ENCODE measurements at regions not wholly inside any gene's neighbourhood (a gene's known extent, or its start where the extent isn't known, plus 50 kb on each side); places are given as distances from the start of the nearest gene placed in this dataset.

DNA sequence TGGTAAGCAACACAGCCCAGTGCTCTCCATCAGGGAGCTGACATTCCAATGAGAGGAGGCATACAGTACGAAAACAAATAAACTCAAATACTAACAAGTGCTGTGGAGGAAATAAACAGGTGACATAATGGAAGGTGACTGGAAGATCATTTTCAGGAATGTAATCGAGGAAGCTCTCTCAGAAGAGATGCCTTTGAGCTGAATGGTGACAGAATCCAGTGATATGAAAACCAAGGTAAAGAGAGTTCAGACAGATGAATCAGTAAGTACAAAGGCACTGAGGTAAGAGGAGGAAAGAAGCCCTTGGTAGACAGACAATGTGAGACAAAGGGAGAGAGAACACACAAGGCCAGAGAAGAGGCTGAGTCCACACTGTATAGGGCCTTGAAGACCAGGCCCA lies 252.1 kb downstream of the LRATD1 start:
- Mint-ChIP-seq H3K4me3 (no peak overlapping the region), H3K27me3 (ENCODE audit: insufficient read depth, low read depth, poor library complexity) (no peaks in the 10 kb centered on the region), H3K36me3 (ENCODE audit: low read depth) (no peaks in the 10 kb centered on the region), H3K4me1 (peaks cover 4% of the 10 kb centered on the region; the same call in 2 of the 3 replicates), H3K9me3 (no peaks in the 10 kb centered on the region), H3K27ac (no peak overlapping the region)
- H3K4me1 ChIP-seq (ENCODE audit: insufficient read depth) = no peaks in the 10 kb centered on the region
- no peak for DNase-seq (ENCODE audit: low spot score)
- no peak overlapping the region for H3K27ac ChIP-seq (ENCODE audit: low read depth)
- no peaks in the 10 kb centered on the region for H3K27me3 ChIP-seq (ENCODE audit: insufficient read depth)
- no peak for ATAC-seq
- no peaks in the 10 kb centered on the region for H3F3A ChIP-seq (replicated peaks; ENCODE audit: low read depth)
- no peaks in the 10 kb centered on the region for H4K20me1 ChIP-seq (replicated peaks; ENCODE audit: insufficient read depth)
- no peaks in the 10 kb centered on the region for H3K9me2 ChIP-seq (ENCODE audit: insufficient read depth)
- H2AFZ ChIP-seq = no peak overlapping the region
- H3K4me2 ChIP-seq = no peak overlapping the region
- H3K79me2 ChIP-seq (replicated peaks; ENCODE audit: insufficient read depth) = no peaks in the 10 kb centered on the region
- TF ChIP-seq CREB1 (CRISPR knock-in tag; IDR thresholded peaks at IDR 0.05; ENCODE audit: low read depth) (no peak), JUNB (IDR thresholded peaks at IDR 0.05; ENCODE audit: unreplicated experiment) (no peak), REST (IDR thresholded peaks at IDR 0.05; ENCODE audit: unreplicated experiment) (no peak), STAT1 (IDR thresholded peaks at IDR 0.05; ENCODE audit: unreplicated experiment) (no peak), ZNF114 (CRISPR knock-in tag; IDR thresholded peaks at IDR 0.05) (no peak), POLR2AphosphoS5 (IDR thresholded peaks at IDR 0.05; ENCODE audit: low read depth) (no peak), ZNF331 (CRISPR knock-in tag; IDR thresholded peaks at IDR 0.05; ENCODE audit: low read depth) (no peak), EZH2 (IDR thresholded peaks at IDR 0.05; ENCODE audit: low read depth, unreplicated experiment) (no peak), NANOG (IDR thresholded peaks at IDR 0.05; ENCODE audit: borderline replicate concordance) (no peak), EZH2phosphoT487 (IDR thresholded peaks at IDR 0.05; ENCODE audit: unreplicated experiment) (no peak)
- TF ChIP-seq, protein P1, sequence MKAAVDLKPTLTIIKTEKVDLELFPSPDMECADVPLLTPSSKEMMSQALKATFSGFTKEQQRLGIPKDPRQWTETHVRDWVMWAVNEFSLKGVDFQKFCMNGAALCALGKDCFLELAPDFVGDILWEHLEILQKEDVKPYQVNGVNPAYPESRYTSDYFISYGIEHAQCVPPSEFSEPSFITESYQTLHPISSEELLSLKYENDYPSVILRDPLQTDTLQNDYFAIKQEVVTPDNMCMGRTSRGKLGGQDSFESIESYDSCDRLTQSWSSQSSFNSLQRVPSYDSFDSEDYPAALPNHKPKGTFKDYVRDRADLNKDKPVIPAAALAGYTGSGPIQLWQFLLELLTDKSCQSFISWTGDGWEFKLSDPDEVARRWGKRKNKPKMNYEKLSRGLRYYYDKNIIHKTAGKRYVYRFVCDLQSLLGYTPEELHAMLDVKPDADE (IDR thresholded peaks at IDR 0.05) = no peak
- TF ChIP-seq, protein P2, sequence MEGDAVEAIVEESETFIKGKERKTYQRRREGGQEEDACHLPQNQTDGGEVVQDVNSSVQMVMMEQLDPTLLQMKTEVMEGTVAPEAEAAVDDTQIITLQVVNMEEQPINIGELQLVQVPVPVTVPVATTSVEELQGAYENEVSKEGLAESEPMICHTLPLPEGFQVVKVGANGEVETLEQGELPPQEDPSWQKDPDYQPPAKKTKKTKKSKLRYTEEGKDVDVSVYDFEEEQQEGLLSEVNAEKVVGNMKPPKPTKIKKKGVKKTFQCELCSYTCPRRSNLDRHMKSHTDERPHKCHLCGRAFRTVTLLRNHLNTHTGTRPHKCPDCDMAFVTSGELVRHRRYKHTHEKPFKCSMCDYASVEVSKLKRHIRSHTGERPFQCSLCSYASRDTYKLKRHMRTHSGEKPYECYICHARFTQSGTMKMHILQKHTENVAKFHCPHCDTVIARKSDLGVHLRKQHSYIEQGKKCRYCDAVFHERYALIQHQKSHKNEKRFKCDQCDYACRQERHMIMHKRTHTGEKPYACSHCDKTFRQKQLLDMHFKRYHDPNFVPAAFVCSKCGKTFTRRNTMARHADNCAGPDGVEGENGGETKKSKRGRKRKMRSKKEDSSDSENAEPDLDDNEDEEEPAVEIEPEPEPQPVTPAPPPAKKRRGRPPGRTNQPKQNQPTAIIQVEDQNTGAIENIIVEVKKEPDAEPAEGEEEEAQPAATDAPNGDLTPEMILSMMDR (conservative IDR thresholded peaks at IDR 0.05; ENCODE audit: low read depth in 2 of 2) = no peak
- TF ChIP-seq, protein P3, sequence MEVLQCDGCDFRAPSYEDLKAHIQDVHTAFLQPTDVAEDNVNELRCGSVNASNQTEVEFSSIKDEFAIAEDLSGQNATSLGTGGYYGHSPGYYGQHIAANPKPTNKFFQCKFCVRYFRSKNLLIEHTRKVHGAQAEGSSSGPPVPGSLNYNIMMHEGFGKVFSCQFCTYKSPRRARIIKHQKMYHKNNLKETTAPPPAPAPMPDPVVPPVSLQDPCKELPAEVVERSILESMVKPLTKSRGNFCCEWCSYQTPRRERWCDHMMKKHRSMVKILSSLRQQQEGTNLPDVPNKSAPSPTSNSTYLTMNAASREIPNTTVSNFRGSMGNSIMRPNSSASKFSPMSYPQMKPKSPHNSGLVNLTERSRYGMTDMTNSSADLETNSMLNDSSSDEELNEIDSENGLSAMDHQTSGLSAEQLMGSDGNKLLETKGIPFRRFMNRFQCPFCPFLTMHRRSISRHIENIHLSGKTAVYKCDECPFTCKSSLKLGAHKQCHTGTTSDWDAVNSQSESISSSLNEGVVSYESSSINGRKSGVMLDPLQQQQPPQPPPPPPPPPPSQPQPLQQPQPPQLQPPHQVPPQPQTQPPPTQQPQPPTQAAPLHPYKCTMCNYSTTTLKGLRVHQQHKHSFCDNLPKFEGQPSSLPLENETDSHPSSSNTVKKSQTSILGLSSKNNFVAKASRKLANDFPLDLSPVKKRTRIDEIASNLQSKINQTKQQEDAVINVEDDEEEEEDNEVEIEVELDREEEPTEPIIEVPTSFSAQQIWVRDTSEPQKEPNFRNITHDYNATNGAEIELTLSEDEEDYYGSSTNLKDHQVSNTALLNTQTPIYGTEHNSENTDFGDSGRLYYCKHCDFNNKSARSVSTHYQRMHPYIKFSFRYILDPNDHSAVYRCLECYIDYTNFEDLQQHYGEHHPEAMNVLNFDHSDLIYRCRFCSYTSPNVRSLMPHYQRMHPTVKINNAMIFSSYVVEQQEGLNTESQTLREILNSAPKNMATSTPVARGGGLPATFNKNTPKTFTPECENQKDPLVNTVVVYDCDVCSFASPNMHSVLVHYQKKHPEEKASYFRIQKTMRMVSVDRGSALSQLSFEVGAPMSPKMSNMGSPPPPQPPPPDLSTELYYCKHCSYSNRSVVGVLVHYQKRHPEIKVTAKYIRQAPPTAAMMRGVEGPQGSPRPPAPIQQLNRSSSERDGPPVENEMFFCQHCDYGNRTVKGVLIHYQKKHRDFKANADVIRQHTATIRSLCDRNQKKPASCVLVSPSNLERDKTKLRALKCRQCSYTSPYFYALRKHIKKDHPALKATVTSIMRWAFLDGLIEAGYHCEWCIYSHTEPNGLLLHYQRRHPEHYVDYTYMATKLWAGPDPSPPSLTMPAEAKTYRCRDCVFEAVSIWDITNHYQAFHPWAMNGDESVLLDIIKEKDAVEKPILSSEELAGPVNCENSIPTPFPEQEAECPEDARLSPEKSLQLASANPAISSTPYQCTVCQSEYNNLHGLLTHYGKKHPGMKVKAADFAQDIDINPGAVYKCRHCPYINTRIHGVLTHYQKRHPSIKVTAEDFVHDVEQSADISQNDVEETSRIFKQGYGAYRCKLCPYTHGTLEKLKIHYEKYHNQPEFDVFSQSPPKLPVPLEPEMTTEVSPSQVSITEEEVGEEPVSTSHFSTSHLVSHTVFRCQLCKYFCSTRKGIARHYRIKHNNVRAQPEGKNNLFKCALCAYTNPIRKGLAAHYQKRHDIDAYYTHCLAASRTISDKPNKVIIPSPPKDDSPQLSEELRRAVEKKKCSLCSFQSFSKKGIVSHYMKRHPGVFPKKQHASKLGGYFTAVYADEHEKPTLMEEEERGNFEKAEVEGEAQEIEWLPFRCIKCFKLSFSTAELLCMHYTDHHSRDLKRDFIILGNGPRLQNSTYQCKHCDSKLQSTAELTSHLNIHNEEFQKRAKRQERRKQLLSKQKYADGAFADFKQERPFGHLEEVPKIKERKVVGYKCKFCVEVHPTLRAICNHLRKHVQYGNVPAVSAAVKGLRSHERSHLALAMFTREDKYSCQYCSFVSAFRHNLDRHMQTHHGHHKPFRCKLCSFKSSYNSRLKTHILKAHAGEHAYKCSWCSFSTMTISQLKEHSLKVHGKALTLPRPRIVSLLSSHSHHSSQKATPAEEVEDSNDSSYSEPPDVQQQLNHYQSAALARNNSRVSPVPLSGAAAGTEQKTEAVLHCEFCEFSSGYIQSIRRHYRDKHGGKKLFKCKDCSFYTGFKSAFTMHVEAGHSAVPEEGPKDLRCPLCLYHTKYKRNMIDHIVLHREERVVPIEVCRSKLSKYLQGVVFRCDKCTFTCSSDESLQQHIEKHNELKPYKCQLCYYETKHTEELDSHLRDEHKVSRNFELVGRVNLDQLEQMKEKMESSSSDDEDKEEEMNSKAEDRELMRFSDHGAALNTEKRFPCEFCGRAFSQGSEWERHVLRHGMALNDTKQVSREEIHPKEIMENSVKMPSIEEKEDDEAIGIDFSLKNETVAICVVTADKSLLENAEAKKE (CRISPR knock-in tag; IDR thresholded peaks at IDR 0.05) = no peak
- no peaks in the 10 kb centered on the region for H3K36me3 ChIP-seq (ENCODE audit: insufficient read depth)
- H3K4me3 ChIP-seq = no peak overlapping the region

Data from GM23338 (cell line).